HS-5 (cell line): ENCODE measurements at regions not wholly inside any gene's neighbourhood (a gene's known extent, or its start where the extent isn't known, plus 50 kb on each side); places are given as distances from the start of the nearest gene placed in this dataset.
"Not testable (repeated sequence)": the region's sequence is repeated elsewhere in the genome, so short reads cannot be mapped to it uniquely, and the experiment has no call there.

ENCODE experiments used
- DNase-seq: peaks from one replicate; pipeline ENCODE4 v3.0.0-alpha.2; 2012; ENCODE audit warnings: low read depth

DNA sequence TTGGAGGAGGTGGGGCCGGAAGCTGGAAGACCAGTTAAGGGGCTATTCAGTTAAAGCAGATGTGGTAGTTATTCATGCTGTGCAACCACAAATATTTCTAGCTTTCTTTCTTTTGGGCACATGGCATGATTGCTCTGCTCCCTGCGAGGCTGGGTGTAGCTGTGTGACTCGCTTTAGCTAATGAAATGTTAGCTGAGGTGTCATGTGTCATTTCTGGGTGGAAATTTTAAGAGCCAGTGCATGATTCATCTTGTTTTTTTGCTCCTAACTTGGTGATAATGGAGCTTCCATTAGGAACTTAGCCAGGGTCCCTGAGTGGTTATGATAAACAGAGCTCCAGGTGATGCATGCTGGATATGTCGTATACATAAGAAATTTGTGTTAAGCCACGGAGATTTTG, 300.6 kb downstream of the SATB1 start:
- DNase-seq: peak; percentile 74

DNA sequence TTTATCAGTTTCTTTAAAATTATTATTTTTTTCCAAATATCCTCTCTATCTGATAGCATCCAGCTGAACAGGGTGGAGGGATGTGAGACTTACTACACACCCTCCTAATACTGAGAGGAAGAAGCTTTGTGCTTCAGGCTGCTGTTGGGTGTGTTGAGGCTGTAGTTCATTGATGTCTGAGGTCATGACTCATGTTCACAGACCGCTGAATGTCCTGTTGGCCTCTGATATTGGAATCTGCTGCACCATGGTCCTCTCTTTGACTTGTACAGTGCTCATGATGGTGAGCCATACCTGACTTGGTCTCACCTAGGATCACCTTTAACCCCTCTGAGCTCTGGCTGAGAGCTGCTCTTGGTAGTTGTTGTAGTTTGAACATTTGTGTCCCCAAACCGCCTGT, 302.9 kb downstream of the SATB1 start:
- no peak for DNase-seq

DNA sequence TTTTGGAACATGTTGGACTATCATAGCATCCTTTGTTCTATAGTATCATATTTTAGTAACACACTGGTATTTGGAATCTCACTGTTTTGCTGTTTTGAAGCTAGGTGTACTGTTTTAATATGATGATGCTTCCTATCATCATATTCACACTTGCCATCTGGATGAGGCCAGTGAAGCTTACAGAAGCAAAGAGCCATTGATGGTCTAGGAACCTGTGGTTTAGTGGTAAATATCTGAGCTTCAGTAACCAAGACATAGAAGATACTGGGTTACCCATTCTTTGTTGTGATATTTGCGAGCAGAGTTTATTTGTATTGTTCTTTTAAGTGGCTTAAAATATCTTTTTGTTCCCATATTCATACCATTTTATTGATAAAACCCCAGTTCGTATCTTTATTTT, 304.1 kb downstream of the SATB1 start:
- DNase-seq: no peak

DNA sequence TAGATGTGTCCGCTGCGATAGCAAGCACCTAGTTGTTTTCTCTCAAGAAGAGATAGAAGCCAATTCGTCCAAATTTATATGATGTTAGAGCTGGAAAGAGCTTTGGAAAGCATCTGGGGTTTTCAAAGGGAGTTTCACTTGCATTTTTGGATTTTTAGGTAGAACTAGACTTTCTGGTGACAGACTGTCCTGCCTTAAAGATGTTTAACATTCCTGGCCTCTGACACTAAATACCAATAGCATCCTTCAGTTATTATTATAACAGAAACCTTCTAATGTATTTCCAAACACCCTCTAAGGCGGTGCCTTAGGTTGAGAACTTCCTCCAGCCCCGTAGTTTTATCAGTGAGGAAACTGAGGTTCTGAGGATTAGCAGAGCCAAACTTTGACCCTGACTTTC, 305.3 kb downstream of the SATB1 start:
- no peak for DNase-seq

- DNase-seq: no peak
Observed at GRCh38 chr3:18114894-18115293, 310.2 kb downstream of the SATB1 start.

DNA sequence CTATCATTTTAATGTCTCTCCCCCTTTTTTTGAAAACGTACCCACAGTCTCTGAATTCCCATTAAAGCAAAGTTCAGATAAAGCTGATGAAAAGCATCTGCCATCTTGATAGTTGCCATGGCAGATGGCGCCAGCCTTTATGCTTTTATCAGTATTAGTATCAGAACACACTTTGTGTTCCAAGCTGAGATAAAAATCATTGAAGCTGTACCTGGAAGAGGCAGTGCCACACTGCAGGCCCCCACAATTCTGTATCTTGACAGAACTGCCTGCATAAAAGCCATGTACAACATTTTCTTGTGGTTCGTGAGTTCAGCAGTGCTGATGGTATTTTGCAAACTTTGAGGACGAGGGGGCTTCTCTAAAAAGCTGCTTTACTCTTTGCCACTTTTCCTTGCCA, 311.7 kb downstream of the SATB1 start:
- DNase-seq: no peak

GRCh38 chr3:18112674-18113375, 312.3 kb downstream of the SATB1 start:
- no peak for DNase-seq

DNA sequence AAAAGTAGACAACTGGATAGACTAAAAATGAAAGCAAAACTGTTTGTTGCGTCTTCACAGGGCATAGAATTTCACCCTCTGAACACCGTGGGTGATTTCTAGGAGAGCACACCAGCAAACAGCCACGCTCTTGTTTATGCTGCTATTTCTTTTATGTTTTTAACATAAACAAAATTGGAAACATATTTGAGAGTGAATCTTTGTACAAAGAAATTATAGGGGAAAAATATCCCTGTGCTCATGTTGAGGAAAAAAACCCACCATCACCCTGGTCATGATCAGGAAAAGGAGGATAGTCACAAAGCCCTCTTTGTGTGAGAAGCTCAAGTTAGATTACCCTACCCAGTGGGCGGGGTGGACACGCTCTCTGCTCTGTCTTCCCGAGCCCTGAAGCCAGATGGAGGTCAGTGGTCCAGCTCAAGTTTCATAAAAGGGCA, 313.3 kb downstream of the SATB1 start:
- DNase-seq: no peak

DNA sequence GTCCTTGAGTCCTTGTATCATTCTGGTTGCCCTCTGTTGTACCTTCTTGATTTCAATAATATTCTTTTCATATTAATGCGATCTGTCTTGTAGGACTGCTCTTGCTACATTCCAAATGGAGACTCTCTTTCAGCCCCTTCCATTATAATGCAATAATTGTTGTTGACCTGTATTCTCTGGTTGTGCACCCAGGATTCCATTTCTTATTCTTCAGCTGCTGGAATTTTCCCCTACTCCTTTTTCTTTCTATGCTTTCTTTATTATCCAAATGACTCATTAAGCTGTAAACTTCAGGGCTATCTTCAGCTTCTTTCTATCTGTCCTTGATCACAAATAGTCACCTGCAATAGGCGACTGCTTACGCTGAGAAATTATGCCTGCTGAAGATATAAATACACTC, 321.5 kb downstream of the SATB1 start:
- no peak for DNase-seq

GRCh38 chr3:18100121-18100520, 325.0 kb downstream of the SATB1 start:
- DNase-seq: no peak

DNA sequence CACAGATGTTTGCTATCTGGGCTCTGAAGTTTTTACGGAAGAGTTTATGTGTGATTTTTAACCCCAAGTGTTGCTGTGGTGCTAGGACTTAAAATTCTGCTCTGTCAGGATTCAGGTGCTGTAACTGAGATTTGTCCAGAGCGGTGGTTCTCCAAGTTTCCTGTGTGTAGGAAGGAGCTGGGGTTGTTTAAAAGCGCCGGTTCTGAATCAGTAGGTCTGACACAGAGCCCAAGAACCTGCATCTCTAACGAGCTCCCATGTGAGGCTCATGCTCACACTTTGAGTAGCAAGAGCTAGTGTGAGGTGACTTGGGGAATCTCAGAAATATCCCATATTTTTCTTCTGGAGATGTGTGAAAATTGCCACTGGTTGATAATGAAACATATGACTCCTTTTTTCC, 325.5 kb downstream of the SATB1 start:
- no peak for DNase-seq

DNA sequence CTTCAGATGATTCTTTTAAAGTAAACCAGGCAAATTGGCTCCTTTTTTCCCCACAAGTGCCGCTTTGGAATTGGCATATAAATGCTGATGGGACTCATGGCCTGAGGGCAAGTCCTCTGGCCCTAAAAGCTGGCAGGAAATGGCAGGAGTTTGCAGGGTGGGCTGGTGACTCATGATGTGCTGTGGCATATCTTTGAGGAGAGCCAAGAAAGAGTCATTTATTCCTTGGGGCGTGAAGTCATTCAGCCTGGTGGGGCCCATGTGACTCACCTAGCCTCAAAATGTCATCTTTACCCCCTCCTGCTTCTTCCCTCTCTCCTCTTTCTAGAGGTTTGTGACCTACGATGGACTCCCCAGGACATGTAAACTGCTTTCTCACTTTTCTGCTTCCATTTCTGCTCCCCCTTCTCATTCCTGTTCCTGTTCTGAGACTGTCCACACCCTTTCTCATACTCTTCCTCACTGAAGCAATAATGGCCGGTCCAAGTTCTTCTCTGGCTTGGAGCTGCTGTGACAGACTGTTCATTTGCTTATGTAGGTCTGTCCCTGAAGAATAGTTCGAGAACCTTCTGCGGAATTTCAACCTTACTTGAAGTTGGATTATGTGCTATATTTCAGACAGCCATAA, 326.1 kb downstream of the SATB1 start:
- peak; percentile 93 for DNase-seq

- no peak for DNase-seq
Observed at GRCh38 chr3:18097989-18098388, 327.1 kb downstream of the SATB1 start.

GRCh38 chr3:18097473-18097872, 327.7 kb downstream of the SATB1 start:
- no peak for DNase-seq

- no peak for DNase-seq
Observed at GRCh38 chr3:18092726-18093125, 332.4 kb downstream of the SATB1 start.

DNA sequence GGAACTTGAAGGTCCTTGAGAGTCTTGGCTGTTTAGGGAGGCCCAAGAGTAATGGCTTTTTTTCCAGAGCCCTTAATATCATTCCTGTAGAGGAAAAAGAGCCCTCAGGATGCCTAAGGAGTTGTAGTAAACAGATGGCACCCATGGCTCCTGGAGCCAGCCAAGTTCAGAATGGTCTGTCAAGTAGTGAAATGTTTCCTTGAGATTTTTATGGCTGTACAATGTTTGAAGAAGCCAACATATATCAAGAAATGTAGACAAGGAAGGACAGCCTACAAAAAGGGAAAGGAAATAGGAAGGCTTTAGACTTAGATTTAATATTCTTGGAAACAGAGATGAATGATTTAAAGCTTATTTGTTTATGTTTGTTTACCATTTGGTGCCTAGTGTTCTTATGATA, 334.8 kb downstream of the SATB1 start:
- DNase-seq: no peak

- no peak for DNase-seq
Observed at GRCh38 chr3:18087988-18088387, 337.2 kb downstream of the SATB1 start.

- DNase-seq: no peak
Observed at GRCh38 chr3:18086760-18087159, 338.4 kb downstream of the SATB1 start.

DNA sequence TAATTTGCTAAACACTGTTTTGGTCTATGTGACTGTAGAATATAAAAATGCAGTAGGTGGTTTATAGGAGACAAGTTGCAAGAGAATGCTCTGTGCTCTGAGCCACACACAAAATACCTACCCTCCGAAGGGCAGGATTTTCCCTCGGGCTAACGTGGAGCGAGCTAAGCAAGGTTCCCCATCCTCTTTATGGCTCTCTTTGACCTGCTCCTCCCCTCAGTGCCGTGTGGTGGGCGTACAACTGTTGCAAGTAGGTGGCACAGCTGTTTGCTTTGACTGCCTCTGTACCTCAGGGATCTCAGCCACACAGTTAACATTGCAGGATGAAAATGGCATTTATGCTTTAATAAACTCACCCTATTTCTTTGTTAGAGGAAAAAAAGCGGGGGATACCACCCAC, 339.1 kb downstream of the SATB1 start:
- no peak for DNase-seq

- DNase-seq: no peak
Observed at GRCh38 chr3:18085429-18085828, 339.7 kb downstream of the SATB1 start.

GRCh38 chr3:18083273-18083590, 340.8 kb upstream of the TBC1D5 start:
- not testable (repeated sequence) for DNase-seq

GRCh38 chr3:18082551-18083272, 340.3 kb upstream of the TBC1D5 start:
- DNase-seq: no peak

GRCh38 chr3:18080198-18080689, 337.8 kb upstream of the TBC1D5 start:
- no peak for DNase-seq
